ENCODE measurements at regions not wholly inside any gene's neighbourhood (a gene's known extent, or its start where the extent isn't known, plus 50 kb on each side); places are given as distances from the start of the nearest gene placed in this dataset.
"Not testable (repeated sequence)": the region's sequence is repeated elsewhere in the genome, so short reads cannot be mapped to it uniquely, and the experiment has no call there.

DNA sequence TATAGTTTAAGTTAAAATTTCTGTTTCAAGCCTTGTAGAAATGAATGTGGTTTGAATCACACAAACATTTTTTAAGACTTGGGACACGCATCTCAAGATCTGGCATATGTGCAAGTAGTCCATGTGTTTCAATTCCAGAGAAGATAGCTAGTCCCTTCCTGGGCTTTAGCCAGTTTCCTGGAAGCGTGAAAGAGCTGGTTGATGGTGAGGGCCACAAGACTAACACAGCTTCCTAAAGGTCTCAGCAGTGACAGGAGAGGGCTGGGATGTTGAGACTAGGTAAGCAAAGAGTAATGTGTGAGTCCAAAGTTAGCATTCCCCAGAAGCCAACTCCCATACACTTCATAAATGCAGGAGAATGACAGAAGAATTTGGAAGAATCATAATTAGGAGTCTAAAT is 111.9 kb upstream of the MAP2 start:
- no peak overlapping the region for H2BK5ac ChIP-seq (ENCODE audit: low read depth, low read length, poor library complexity, severe bottlenecking)
- H3K4ac ChIP-seq (ENCODE audit: low read depth in 1 of 2, low read length in 2 of 2): no peak overlapping the region
- no peak overlapping the region for H3K9ac ChIP-seq (ENCODE audit: low read length)
- no peak overlapping the region for H3K23ac ChIP-seq (ENCODE audit: low read length in 2 of 2)
- no peaks in the 10 kb centered on the region for H3K27me3 ChIP-seq (ENCODE audit: control insufficient read depth in 1 of 2, insufficient read depth in 1 of 2, low read length in 2 of 2)
- no peak overlapping the region for H3K4me3 ChIP-seq (ENCODE audit: insufficient read depth in 1 of 2, low read depth in 1 of 2, low read length in 2 of 2)
- no peak overlapping the region for H2BK120ac ChIP-seq (ENCODE audit: low read depth, low read length)
- no peaks in the 10 kb centered on the region for H3K9me3 ChIP-seq (ENCODE audit: control insufficient read depth, low read length)
- no peak overlapping the region for H2AFZ ChIP-seq (ENCODE audit: low read depth, low read length)
- peaks cover 1% of the 10 kb centered on the region for H3K4me1 ChIP-seq (ENCODE audit: control insufficient read depth, insufficient read depth, low read depth, low read length)
- H2BK12ac ChIP-seq (ENCODE audit: low read length in 2 of 2): no peak overlapping the region
- H2BK15ac ChIP-seq (ENCODE audit: low read depth, poor library complexity, severe bottlenecking): no peak overlapping the region
- no peak overlapping the region for H3K14ac ChIP-seq (ENCODE audit: low read length in 2 of 2)
- no peak overlapping the region for H4K91ac ChIP-seq (ENCODE audit: low read length)
- no peak overlapping the region for H3K18ac ChIP-seq (ENCODE audit: low read depth in 1 of 2, low read length in 2 of 2)
- no peak overlapping the region for H3K4me2 ChIP-seq (ENCODE audit: low read length, poor library complexity, severe bottlenecking)
- 66% methylated on average over 2 of the region's 2 CpGs for WGBS
- H4K8ac ChIP-seq (ENCODE audit: low read length): no peak overlapping the region
- no peaks in the 10 kb centered on the region for H3K79me1 ChIP-seq (replicated peaks; ENCODE audit: low read length, poor library complexity, severe bottlenecking)
- no peak overlapping the region for H3K27ac ChIP-seq (ENCODE audit: low read length, poor library complexity, severe bottlenecking)
- DNase-seq: no peak
- no peak overlapping the region for H2AK5ac ChIP-seq (ENCODE audit: low read length, severe bottlenecking)
- H3K36me3 ChIP-seq (ENCODE audit: control insufficient read depth in 1 of 2, insufficient read depth in 2 of 2, low read depth in 1 of 2, low read length in 2 of 2): no peaks in the 10 kb centered on the region

DNA sequence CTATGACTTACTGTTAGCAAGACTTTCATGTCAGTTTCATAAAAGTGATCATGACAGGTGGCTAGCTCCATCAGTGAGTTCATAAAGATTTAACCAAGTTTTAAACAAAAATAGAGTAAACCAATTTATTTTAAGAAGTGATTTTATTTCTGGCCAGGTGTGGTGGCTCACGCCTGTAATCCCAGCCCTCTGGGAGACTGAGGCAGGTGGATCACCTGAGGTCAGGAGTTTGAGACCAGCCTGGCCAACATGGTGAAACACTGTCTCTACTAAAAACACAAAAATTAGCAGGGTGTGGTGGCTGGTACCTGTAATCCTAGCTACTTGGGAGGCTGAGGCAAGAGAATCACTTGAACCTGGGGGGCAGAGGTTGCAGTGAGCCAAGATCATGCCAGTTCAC is 111.4 kb upstream of the MAP2 start:
- not testable (repeated sequence) for DNase-seq; H2AFZ ChIP-seq (ENCODE audit: low read depth, low read length); H2BK120ac ChIP-seq (ENCODE audit: low read depth, low read length); H3K9me3 ChIP-seq (ENCODE audit: control insufficient read depth, low read length); H3K27me3 ChIP-seq (ENCODE audit: control insufficient read depth in 1 of 2, insufficient read depth in 1 of 2, low read length in 2 of 2); H2BK15ac ChIP-seq (ENCODE audit: low read depth, poor library complexity, severe bottlenecking); H3K4ac ChIP-seq (ENCODE audit: low read depth in 1 of 2, low read length in 2 of 2); H3K4me3 ChIP-seq (ENCODE audit: insufficient read depth in 1 of 2, low read depth in 1 of 2, low read length in 2 of 2); H3K79me1 ChIP-seq (replicated peaks; ENCODE audit: low read length, poor library complexity, severe bottlenecking); H3K4me2 ChIP-seq (ENCODE audit: low read length, poor library complexity, severe bottlenecking); H2BK12ac ChIP-seq (ENCODE audit: low read length in 2 of 2); H3K27ac ChIP-seq (ENCODE audit: low read length, poor library complexity, severe bottlenecking); H2BK5ac ChIP-seq (ENCODE audit: low read depth, low read length, poor library complexity, severe bottlenecking); H3K18ac ChIP-seq (ENCODE audit: low read depth in 1 of 2, low read length in 2 of 2); H2AK5ac ChIP-seq (ENCODE audit: low read length, severe bottlenecking); H4K8ac ChIP-seq (ENCODE audit: low read length); H3K23ac ChIP-seq (ENCODE audit: low read length in 2 of 2); H4K91ac ChIP-seq (ENCODE audit: low read length); H3K4me1 ChIP-seq (ENCODE audit: control insufficient read depth, insufficient read depth, low read depth, low read length); H3K9ac ChIP-seq (ENCODE audit: low read length); H3K36me3 ChIP-seq (ENCODE audit: control insufficient read depth in 1 of 2, insufficient read depth in 2 of 2, low read depth in 1 of 2, low read length in 2 of 2); H3K14ac ChIP-seq (ENCODE audit: low read length in 2 of 2)
- WGBS: 78% methylated on average over 1 of the region's 1 CpG

DNA sequence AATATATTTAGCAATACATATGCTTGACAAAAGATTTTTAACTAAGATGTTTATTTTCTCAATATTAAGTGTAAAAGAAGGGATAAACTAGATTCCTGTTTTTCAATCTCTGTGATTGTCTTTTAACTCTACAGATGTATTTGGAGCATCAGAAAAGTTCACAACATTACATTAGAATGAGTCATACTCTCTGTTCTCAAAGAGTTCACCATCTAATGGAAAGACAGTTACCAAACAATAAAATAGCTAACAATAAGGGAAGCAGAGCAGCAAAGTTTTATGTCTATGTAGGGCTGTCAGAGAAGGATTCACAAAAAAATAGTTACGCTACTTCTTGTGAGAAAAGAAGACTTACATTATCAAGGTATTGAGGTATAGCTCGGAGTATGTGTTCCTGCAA is 109.2 kb upstream of the MAP2 start:
- Histone ChIP-seq H3K4me3 (ENCODE audit: insufficient read depth in 1 of 2, low read depth in 1 of 2, low read length in 2 of 2) (no peak overlapping the region), H3K27me3 (ENCODE audit: control insufficient read depth in 1 of 2, insufficient read depth in 1 of 2, low read length in 2 of 2) (no peaks in the 10 kb centered on the region), H3K14ac (ENCODE audit: low read length in 2 of 2) (no peak overlapping the region), H2BK15ac (ENCODE audit: low read depth, poor library complexity, severe bottlenecking) (no peak overlapping the region), H3K18ac (ENCODE audit: low read depth in 1 of 2, low read length in 2 of 2) (no peak overlapping the region), H2AK5ac (ENCODE audit: low read length, severe bottlenecking) (no peak overlapping the region), H3K23ac (ENCODE audit: low read length in 2 of 2) (no peak overlapping the region), H3K27ac (ENCODE audit: low read length, poor library complexity, severe bottlenecking) (no peak overlapping the region), H2BK120ac (ENCODE audit: low read depth, low read length) (no peak overlapping the region), H2BK5ac (ENCODE audit: low read depth, low read length, poor library complexity, severe bottlenecking) (no peak overlapping the region), H3K4me1 (ENCODE audit: control insufficient read depth, insufficient read depth, low read depth, low read length) (no peaks in the 10 kb centered on the region), H2BK12ac (ENCODE audit: low read length in 2 of 2) (no peak overlapping the region), H3K36me3 (ENCODE audit: control insufficient read depth in 1 of 2, insufficient read depth in 2 of 2, low read depth in 1 of 2, low read length in 2 of 2) (no peaks in the 10 kb centered on the region), H4K8ac (ENCODE audit: low read length) (no peak overlapping the region), H4K91ac (ENCODE audit: low read length) (no peak overlapping the region), H3K9me3 (ENCODE audit: control insufficient read depth, low read length) (no peaks in the 10 kb centered on the region), H3K4me2 (ENCODE audit: low read length, poor library complexity, severe bottlenecking) (no peak overlapping the region), H3K79me1 (replicated peaks; ENCODE audit: low read length, poor library complexity, severe bottlenecking) (no peaks in the 10 kb centered on the region), H3K4ac (ENCODE audit: low read depth in 1 of 2, low read length in 2 of 2) (no peak overlapping the region), H3K9ac (ENCODE audit: low read length) (no peak overlapping the region), H2AFZ (ENCODE audit: low read depth, low read length) (no peak overlapping the region)
- no peak for DNase-seq
- WGBS: 76% methylated on average over 1 of the region's 2 CpGs

DNA sequence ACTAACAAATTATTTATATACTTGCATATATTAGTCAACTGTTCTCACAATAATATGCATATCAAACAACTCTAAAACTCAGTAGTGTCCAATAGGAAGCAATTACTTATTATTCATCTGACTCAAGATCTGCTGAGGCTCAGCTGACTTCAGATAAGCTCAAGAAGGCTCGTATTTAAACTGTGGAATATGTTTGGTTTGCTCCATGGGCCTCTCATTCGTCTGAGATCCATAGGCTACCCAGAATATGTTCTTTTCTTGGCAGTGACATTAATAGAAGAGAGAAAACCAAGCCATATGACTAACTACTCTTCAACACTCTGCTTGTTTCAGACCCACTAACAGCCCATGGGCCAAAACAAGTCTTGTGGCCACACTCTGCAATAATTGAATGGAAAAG is 107.7 kb upstream of the MAP2 start:
- Histone ChIP-seq H2BK5ac (ENCODE audit: low read depth, low read length, poor library complexity, severe bottlenecking) (no peak overlapping the region), H3K27me3 (ENCODE audit: control insufficient read depth in 1 of 2, insufficient read depth in 1 of 2, low read length in 2 of 2) (no peaks in the 10 kb centered on the region), H3K36me3 (ENCODE audit: control insufficient read depth in 1 of 2, insufficient read depth in 2 of 2, low read depth in 1 of 2, low read length in 2 of 2) (no peaks in the 10 kb centered on the region), H3K9ac (ENCODE audit: low read length) (no peak overlapping the region), H4K8ac (ENCODE audit: low read length) (no peak overlapping the region), H2BK12ac (ENCODE audit: low read length in 2 of 2) (no peak overlapping the region), H3K9me3 (ENCODE audit: control insufficient read depth, low read length) (no peaks in the 10 kb centered on the region), H2BK15ac (ENCODE audit: low read depth, poor library complexity, severe bottlenecking) (no peak overlapping the region), H3K4me2 (ENCODE audit: low read length, poor library complexity, severe bottlenecking) (no peak overlapping the region), H3K14ac (ENCODE audit: low read length in 2 of 2) (no peak overlapping the region), H3K4me3 (ENCODE audit: insufficient read depth in 1 of 2, low read depth in 1 of 2, low read length in 2 of 2) (no peak overlapping the region), H2AK5ac (ENCODE audit: low read length, severe bottlenecking) (no peak overlapping the region), H3K27ac (ENCODE audit: low read length, poor library complexity, severe bottlenecking) (no peak overlapping the region), H2BK120ac (ENCODE audit: low read depth, low read length) (no peak overlapping the region), H3K18ac (ENCODE audit: low read depth in 1 of 2, low read length in 2 of 2) (no peak overlapping the region), H3K23ac (ENCODE audit: low read length in 2 of 2) (no peak overlapping the region), H3K79me1 (replicated peaks; ENCODE audit: low read length, poor library complexity, severe bottlenecking) (no peaks in the 10 kb centered on the region), H3K4ac (ENCODE audit: low read depth in 1 of 2, low read length in 2 of 2) (no peak overlapping the region), H4K91ac (ENCODE audit: low read length) (no peak overlapping the region), H2AFZ (ENCODE audit: low read depth, low read length) (no peak overlapping the region), H3K4me1 (ENCODE audit: control insufficient read depth, insufficient read depth, low read depth, low read length) (no peaks in the 10 kb centered on the region)
- no CpG with 5 or more reads among the region's 2 CpGs for WGBS
- DNase-seq: no peak
